LNCaP clone FGC (cell line): ENCODE measurements at regions not wholly inside any gene's neighbourhood (a gene's known extent, or its start where the extent isn't known, plus 50 kb on each side); places are given as distances from the start of the nearest gene placed in this dataset.
"Not testable (repeated sequence)": the region's sequence is repeated elsewhere in the genome, so short reads cannot be mapped to it uniquely, and the experiment has no call there.

Source experiments
- DNase-seq: peaks from one replicate; pipeline ENCODE4 v3.0.0-alpha.2; 2011; ENCODE audit warnings: low read depth
- H3K4me3 ChIP-seq: 2 replicates; pipeline ENCODE4 v1.5.1; 2011; ENCODE audit warnings: mild to moderate bottlenecking, low read depth, low read length, control low read depth
- CTCF ChIP-seq: IDR thresholded peaks from 2 replicates; pipeline ENCODE4 v1.5.1; 2012; ENCODE audit warnings: mild to moderate bottlenecking; ENCODE audit not compliant: control insufficient read depth, insufficient read depth; ENCODE audit errors: extremely low read depth

GRCh38 chr6:84635081-84635761 is 129.2 kb downstream of the TBX18 start:
- DNase-seq: no peak
- H3K4me3 ChIP-seq: no peak overlapping the region
- no peak for TF ChIP-seq CTCF

- no peak for DNase-seq
- TF ChIP-seq CTCF: no peak
- no peak overlapping the region for H3K4me3 ChIP-seq
Measured at GRCh38 chr6:84633771-84634170, 130.6 kb downstream of the TBX18 start.

- peak overlapping the region; percentile 40 for H3K4me3 ChIP-seq
Measured at GRCh38 chr6:84626527-84626926, 137.9 kb downstream of the TBX18 start.

GRCh38 chr6:84625506-84625905 is 138.9 kb downstream of the TBX18 start:
- H3K4me3 ChIP-seq: peak overlapping the region; percentile 40; the same call in 1 of the 2 replicates
- no peak for TF ChIP-seq CTCF
- DNase-seq: no peak

More at GRCh38 chr6:84626527-84626926, 137.9 kb downstream of the TBX18 start:
- not testable (repeated sequence) for DNase-seq

GRCh38 chr6:84623956-84624680 is 140.3 kb downstream of the TBX18 start:
- no peak for DNase-seq
- no peak for TF ChIP-seq CTCF
- H3K4me3 ChIP-seq: no peak overlapping the region

GRCh38 chr6:84618836-84619235 is 145.6 kb downstream of the TBX18 start:
- TF ChIP-seq CTCF: no peak
- DNase-seq: no peak
- no peak overlapping the region for H3K4me3 ChIP-seq

- no peak overlapping the region for H3K4me3 ChIP-seq
- DNase-seq: no peak
- TF ChIP-seq CTCF: no peak
Measured at GRCh38 chr6:84618046-84618752, 146.2 kb downstream of the TBX18 start.
